ENCODE measurements at regions not wholly inside any gene's neighbourhood (a gene's known extent, or its start where the extent isn't known, plus 50 kb on each side); places are given as distances from the start of the nearest gene placed in this dataset.

DNA sequence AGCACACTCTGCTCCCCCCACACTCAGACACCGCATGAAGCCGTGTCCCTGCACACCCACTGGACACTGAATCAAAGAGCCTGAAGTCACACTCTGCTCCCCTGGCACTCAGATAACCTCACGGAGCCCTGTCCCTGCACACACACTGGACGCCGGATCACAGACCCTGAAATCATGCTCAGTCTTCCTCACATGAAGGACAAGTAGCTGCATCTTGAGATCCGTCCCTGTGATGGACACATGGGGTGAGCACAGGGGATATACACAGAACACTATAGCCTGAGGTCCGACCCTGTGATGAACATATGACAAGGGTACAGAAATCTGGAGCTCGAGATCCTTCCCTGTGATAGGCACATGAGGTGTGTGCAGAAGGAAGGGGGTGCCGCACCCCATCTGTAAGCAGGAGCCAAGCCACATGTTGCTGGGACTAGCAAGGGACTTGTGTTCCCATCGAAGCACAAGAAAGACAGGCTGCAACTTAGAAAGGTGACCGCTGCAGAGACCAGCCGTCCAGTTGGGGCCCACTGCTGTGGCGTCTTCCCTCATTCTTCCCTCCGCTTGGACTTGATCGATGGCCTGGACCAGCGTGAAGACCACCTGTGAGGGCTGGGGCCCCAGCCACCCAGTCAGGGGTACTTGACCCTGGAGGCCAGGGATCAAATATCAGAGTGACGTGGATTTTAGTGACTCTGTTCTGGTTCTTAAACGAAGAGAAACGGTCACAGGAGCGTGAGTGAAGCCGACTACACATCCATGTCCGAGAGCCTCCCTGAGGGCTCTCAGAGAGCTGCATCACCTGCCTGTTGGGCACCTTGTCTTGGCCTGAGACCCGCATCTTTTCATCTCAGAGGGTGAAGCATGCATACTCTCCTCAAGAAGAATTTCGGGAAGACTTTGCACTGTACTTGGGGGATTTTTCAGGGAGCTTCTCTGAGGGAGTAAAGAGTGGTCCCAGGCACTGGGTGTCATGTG is 391.7 kb upstream of the SALL3 start:
- DNase-seq, result no peak

DNA sequence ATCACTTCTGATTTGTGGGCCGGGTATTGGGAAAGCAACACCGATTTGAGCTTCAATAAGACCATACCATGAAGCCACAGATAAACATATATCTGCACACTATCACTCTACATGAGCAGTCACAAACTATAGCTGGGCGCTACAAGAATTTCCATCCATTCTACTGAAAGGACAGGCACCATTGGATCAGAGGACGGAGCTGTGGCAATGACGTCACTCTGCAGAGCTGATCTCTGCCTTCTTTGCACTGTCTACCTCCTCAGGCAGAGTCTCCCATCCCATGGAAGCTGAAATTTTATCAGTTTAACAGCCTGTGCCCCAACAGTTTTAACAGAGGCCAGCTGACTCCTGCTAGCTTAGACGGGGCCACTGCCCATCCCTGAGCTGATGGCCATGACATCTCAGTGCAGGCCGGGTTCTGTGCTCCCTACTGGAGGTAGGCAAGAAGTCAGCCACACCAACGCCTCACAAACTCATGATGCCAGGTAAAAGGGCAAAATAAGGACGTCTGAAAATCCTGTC is 389.6 kb upstream of the SALL3 start:
- DNase-seq, result no peak

DNA sequence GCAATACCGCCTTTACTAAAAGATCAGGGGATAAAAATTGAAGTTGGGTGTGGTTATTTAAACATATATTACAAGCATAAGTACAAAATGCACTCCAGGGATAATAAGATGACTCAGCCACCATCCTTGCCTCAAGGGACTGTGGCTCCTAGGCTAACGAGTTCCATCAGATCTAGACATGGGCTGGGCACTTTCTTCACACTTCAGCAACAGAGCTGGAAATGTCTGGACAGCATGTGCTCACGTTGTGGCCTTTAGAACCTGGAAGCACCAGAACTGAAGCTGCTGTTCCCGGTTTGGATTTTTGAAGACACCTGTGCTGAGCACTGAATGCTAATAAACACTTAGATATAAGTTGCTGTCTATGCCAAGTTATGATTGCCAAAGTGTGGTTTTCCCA is 384.2 kb upstream of the SALL3 start:
- DNase-seq, result no peak

DNA sequence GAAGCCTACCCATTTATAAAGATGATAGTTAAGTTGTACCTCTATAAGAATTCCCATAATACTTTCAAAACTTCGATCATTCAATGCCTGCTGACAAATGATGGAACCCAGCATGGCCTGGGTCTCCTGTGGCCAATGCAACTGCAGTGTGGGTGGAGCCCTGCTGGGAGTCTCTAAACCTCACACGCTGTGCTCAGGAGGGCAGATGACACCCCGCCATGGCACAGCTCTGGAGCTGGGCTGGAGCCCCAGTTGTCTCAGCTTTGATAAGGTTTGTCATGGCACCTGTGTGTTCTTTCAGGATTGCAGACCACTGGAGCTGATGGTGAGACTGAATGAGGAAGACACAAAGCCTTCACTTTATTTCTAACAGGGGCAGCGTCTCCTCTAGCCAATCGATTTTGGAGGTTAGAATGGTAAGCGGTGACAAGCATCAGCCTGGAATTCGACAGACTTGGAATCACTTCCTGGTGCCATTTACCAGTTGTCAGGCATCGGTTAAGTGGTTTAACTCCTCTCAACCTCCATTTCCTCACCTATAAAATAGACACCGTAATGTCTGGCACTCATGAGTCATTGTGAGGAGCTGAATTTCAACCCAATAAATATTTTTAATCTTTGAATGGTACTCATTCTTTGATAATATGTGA is 383.6 kb upstream of the SALL3 start:
- DNase-seq, result no peak

DNA sequence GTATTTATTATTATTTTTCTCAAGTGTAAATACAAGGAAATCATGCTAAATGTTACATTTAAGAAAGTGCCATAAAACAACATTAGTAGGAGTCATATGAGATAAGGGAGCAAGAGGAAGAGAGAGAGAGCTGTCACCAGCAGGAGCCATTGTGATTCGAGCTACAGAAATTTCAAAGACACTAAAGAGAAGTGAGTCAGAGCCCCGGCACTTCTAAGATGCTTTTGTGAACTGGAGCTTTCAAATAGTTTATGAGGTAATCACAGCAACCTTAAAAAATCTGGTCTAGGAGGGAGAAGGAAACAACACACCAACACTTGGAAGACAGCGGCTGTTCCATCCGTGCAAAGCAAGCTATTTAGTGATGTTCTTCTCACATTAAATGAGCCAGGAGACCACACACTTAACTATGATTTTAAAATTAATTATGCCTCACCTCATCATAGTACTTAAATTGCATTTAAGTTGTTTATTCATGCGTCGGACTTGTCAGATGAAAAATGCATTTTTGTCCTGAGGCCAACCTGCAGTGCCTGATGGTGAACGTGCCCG is 382.7 kb upstream of the SALL3 start:
- no peak for DNase-seq

DNA sequence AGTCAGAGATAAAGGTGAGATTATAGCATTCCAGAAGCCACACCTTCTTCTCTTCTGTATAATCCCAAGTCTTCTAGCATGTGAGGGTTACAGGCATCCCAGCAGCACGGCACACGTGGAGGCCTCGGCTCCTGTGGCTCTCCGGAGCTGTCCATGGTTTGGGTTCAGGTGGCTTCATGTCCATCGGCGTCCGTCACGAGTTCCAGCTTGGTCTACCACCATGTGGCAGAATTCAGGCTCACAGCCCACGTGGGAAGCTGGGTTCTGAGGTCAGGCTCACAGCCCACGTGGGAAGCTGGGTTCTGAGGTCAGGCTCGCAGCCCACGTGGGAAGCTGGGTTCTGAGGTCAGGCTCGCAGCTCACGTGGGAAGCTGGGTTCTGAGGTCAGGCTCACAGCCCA is 378.3 kb upstream of the SALL3 start:
- DNase-seq, result no peak

DNA sequence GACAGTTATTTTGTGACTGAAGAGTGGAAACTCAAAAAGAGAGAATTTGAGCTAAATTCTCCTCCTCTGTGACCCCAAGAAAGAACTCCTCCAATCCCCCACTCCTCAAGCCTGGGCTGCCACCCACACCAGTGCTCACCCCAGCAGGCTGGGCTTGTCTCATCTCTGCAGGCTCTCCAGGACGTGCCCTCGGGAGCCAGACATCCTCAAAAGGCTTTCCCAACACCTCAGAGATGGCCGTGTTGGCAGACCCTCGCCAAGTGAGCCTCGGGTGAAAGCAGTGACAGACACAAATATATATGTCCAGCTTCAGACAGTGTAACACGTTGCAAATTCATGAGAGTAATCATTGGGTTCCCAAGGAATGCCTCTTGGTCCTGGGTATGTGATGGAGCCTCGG is 377.7 kb upstream of the SALL3 start:
- no peak for DNase-seq

DNA sequence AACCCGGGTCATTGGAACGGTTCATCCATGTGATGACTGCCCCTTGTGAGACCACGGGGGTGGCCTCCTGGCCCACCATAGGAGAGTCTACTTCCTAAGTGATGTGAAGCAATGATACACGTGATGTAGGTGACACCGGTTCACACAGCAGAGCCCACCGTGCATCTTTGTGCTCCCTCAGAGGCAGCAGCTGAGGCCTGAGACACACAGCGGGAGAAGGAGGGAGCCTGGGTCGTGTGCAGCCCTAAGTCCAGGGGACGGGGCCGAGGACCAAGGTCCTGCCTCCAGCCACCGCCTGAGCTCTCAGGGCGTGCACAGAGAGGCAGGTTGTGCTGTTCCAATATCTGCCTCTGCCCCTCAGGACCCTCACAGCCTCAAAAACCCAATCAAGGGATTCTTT is 377.2 kb upstream of the SALL3 start:
- DNase-seq, result no peak

DNA sequence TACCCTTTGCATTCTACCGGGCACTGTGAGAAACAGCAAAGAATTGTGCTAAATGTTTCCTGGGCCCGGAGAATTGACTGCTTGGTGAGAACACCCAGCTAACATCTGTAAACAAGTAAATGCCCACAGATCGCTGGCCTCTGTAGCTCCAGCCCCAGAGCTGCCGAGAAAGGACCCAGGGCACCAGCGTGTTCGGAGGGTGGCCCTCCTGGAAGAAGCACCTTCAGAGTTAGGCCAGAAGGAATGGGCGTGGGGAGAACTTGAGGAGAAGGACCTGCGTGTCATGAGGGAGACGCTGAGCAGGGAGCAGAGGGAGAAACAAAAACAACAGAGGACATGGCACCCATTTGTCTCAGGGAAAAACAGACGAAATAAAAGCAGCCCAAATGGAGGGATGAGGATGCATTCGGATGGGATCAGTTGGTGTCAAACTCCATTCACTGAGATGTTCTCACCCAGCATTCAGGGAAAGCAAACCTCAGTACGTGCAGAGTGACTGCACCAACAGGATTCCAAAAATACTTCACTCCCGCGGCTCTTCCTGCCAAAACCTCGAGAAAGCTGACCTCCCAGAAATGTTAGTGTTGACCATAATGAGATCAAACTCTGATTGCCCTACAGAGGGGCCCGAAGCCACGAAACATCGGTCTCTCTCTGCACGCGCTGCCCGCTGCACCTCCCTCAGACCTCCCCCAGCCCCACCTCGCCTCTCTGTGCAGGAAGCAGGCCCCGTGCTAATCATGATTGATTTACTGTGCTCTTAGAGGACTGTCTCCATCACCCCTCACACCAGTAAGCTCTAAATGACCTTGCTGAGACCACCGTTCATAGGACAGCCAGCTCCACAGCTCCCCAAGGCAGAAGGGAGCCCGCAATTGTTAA is 376.3 kb upstream of the SALL3 start:
- DNase-seq, result no peak

DNA sequence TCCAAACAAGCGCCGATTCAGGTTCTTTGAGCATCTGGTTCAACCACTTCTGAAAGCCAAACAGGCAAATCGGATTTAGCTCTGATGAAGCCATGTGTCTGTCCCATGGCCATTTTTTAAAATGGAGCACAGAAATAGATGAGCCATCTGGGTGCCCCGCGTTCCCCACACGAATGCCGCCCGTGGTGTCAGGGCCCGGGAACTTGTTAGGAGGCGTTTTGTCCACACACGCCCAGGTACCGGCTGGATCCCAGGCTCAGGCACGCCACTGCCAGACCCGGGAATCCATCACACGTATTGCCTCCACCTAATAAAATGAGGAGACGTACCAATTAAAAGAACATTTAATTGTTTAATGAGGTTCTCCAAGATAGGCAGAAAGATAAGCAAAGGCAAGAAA is 374.4 kb upstream of the SALL3 start:
- DNase-seq, result no peak

DNA sequence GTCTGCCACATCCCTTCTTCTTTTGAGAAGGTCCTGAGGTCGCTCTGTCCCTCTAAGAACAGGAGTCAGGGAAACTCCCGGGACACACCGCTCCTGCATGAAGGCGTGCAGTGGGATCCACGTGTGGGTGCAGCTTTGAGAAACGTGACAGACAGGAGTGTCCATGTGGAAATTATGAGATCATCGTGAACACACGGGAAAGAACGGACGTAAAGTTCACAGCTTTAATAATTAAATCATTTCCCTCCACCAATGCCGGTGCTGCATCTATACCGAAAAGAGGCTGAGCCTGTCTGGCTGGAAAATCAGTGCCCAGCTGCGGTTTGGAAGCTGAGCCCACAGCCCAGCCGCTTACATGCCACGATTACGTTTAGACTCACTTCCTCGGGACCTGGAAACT is 372.4 kb upstream of the SALL3 start:
- no peak for DNase-seq

DNA sequence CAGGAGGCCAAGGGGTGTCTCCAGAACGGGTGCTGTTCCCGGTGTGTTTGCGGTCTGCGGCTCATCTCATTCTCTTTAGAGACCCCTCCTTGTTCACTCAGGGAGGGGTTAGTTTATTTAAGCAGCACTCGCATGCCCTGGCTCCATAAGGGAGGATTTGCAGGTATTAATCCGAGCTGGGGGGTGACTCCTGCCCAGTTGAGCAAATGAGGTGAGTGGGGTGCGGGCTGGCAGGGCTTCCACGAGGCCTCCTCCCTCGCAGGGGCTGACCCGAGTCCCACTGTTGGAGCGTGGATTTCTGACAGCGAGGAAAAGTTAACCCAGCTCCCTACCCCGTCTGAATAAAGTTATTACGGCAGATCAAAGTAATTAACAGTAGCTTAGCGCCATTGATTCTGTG is 371.8 kb upstream of the SALL3 start:
- no peak for DNase-seq

DNA sequence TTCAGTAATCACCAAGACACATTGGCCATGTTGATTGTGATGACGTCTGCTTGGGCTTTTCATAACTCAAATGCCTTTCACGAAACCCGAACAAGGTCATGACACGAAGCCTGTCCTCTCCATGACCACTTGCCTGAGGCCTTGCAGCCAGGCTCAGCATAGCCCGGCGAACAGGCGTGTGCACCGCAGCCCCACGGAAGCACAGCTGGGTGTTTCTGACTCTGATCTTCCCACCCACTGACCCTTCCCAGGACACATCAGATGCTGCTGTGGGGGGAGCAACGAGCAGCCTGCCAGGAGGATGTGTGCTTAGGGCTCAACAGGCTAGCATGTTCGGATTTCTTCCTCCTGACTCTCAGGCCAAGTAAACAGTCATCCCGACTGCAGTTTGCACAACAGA is 369.4 kb upstream of the SALL3 start:
- DNase-seq, result no peak

DNA sequence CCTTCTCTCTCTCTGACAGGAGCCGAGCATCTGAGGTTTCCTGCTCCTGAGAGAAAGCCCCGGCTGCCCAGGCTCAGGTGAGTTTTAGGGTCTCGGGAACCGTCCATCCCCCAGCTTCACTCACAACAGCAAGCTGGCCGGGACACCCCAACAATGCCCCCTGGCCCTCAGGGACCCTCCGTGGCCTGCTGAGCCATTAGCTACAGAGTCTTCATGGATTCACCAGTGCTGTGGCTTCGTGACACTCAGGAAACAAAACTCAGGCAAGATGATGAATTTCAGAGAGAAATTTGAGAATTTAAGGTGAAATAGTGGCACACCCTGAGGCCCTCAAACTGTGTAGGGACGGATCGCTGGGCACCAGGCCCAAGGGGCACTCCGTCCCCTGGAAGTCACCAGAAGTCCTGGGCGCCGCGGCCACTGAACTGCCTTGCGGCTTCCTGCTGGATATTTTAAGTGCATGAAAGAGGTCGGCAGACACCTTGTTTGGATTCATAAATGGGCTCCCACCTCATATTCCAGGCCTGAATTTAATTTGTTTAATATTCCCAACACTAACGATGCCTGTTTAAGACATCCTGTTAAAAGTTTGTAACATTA is 368.3 kb upstream of the SALL3 start:
- no peak for DNase-seq

DNA sequence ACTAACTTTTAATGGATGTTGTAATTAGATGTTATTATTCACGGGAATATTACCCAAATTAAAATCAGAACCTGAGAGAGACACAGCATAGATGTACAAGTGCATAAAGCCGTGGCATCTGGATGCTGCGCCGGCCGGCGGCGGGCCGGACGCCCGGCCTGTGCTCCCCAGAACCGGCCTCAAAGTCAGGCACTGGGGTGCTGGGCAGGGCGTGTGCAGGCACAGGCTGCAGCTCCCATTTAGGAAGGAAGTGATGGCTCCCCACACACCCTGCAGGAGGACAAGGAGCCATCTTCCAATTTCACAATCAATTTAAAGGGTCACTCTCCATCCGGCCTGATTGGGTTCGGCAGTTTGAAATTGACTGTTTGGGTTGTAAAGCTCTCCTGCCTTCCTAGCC is 367.7 kb upstream of the SALL3 start:
- no peak for DNase-seq

DNA sequence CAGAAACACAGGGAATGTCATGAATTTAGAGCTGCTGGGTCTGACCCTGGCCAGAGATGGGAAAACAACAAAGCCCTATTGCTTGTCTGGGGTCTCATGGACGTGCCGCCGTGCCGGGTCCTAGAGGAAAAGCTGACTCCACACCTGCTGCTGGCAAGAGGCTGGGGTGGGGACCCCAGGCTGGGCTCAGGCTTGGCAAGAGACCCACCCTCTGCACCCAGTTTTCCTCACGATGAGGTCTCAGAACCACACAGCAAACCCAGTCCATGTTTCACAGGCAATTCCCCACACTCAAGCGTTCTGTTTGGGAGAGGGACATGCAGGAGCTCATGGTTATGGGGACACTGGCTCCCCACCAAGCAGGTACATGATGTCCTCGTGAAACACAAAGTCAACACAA is 367.3 kb upstream of the SALL3 start:
- no peak for DNase-seq

DNA sequence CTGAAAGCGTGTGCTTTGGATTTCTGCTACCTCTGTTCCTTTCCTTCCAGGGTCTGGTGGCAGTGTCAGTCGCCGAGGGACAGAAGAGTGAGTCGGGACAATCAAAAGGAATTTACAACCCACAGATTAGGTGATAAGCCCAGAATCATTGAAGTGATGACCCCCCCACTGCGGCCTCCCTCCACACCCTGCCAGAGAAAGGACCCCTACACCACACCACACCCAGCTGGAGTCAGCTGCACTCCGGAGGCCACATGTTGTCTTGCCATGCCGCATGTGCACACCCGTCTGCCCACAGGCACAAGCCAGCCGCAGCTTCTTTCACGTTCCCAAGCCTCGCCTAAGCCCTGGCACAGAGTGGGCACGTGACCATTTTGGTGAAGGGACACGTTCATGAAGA is 366.8 kb upstream of the SALL3 start:
- no peak for DNase-seq

DNA sequence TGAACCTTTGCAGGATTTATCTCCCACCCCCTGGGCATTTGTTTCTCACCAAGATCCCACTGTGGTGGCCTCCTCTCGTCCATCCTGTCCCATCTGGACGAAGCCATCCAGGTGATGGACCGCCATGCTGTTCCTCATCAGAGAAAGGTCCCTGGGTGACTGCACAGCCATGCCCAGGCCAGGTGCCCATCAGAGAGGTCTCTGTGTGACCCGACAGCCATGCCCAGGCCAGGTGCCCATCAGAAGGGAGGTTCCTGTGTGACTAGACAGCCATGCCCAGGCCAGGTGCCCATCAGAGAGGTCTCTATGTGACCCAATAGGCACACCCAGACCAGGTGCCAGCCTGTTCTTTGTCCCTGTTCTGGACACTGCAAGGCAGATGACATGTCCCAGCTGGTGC is 360.9 kb upstream of the SALL3 start:
- no peak for DNase-seq

DNA sequence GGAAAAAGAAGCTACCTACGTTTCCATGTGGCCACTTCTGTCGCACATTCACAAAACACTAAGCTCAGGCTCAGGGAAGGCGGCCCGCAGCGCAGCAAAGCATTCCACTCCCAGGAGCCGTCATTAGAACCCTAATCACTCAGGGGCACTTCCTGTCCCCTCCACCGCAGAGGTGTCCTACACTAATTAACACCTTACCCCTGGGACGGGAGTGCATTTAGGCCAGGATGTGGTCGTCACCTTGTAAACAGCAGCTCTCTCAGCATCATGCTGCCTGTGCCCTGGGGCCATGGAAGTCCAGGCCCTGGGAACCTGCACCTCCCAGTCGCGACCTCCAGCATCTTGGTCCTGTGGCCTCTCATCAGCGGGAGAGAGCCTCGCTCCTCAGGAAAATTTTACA is 359.8 kb upstream of the SALL3 start:
- DNase-seq, result no peak

DNA sequence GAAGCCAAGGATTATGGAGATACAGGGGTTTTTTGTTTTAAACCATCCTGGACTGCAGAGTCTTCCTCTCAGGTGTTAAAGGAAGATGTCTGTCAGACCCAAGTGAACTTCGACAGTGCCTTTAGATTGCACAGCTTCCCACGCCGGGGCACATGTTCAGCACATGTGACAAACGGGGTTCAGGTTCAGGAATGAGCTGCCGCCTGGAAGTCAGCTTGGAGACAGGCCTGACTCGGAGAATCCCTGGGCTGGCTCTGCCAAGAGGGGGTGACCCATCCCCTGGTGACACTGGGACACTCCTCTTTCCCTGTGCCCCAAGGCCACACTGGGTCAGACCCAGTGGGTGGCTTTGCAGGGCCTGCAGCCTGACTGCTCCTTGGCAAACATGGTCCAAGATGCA is 359.3 kb upstream of the SALL3 start:
- DNase-seq, result no peak

DNA sequence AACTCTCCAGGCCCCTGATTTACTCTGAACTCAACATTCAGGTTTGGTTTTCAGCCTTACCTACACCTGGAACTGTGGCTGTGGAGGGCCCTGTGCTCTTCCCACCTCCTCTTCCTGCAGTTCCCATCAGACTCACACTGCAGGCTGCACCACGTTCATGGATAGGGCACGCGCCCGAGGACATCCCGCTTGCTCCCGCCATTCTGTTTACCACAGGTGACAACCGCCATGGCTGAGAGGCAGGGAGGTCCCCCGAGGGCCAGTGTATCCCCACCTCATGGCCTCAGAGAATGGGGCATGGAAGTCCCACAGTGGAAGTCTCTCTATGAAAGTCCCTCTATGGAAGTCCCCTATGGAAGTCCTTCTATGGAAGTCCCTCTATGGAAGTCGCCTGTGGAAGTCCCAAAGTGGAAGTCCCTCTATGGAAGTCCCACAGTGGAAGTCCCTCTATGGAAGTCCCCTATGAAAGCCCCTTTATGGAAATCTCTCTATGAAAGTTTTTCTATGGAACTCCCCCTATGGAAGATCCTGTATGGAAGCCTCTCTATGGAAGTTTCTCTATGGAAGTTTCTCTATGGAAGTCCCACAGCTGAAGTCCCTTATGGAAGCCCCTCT is 358.4 kb upstream of the SALL3 start:
- DNase-seq, result no peak

DNA sequence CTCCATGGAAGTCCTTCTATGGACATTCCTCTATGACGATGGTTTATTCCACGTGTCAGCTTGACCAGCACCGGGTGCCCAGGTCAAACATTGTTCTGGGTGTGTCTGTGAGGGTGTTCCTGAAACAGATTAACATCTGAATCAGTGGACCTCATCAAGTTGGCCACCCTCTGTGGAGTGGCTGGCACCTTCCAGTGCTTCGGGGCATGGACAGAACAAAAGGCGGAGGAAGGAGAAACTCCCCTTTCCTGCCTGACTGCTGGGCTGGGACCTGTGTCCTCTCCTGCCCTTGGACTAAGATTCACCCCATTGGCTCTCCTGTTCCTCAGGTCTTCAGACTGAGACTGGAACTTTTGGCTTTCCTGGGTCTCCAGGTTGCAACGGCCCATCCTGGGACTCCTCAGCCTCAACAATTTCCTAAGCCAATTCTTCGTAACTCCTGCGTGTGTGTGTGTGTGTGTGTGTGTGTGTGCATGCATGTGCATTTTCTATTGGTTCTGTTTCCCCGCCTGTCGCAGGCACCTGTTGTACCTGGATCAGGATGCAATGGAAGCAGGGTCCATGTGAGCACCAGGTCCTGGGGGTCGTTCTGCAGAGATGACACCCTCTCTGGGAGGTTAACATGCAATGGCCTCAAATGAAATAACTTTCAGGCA is 357.2 kb upstream of the SALL3 start:
- no peak for DNase-seq

Data from stimulated activated CD4-positive, alpha-beta T cell treated with anti-CD3 and anti-CD28 coated beads, Interleukin-15, amount 100 ng/mL, for 24 hours (primary cell).